Sigmoid colon (tissue), 4 donors: ENCODE measurements at regions not wholly inside any gene's neighbourhood (a gene's known extent, or its start where the extent isn't known, plus 50 kb on each side); places are given as distances from the start of the nearest gene placed in this dataset.

Experiments used
- CTCF ChIP-seq, 4 experiments: fragments of 450-650 bp in 3 of 4; fragments of 200-600 bp in 1 of 4; IDR thresholded peaks; one replicate each; pipeline ENCODE4 v1.5.1; 2016 to 2019; ENCODE audit warnings: antibody characterized with exemption in 4 of 4, mild to moderate bottlenecking in 3 of 4, moderate library complexity in 2 of 4
- POLR2AphosphoS5 ChIP-seq, 4 donors: sonication (generic); formaldehyde crosslinking; IDR thresholded peaks; one replicate each; pipeline ENCODE4 v1.6.1; 2017; ENCODE audit warnings: antibody characterized with exemption in 4 of 4

DNA sequence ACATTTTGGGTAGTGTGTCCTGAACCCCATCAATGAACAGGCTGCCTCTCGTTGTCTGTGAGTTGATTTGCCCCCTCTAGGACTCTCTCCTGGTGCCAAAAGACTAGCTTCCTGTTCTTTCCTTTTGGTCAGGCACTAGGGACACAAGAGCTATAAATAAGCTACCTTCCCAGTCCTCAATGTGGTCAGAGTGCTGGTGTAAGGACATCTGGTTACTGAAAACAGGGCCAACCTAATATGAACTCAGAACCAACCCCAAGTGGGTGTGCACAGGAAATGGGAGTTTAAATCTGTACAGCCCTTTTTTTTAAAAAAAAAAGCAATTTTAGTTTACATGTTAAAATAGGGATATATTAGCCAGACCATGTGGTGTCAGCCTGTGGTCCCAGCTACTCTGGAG, 129.2 kb downstream of the ZIC5 start:
- TF ChIP-seq POLR2AphosphoS5 (IDR thresholded peaks at IDR 0.05) (no peak), CTCF (IDR thresholded peaks at IDR 0.05) (no peak)
